Upper lobe of left lung (tissue), 4 donors: ENCODE measurements at regions not wholly inside any gene's neighbourhood (a gene's known extent, or its start where the extent isn't known, plus 50 kb on each side); places are given as distances from the start of the nearest gene placed in this dataset.
"Not testable (repeated sequence)": the region's sequence is repeated elsewhere in the genome, so short reads cannot be mapped to it uniquely, and the experiment has no call there.

ENCODE experiments used
- EP300 ChIP-seq, 4 donors: sonication (generic); formaldehyde crosslinking; IDR thresholded peaks; one replicate each; pipeline ENCODE4 v1.5.1; 2017; ENCODE audit warnings: antibody characterized with exemption in 4 of 4, control low read depth in 2 of 4
- POLR2A ChIP-seq, 4 donors: fragments of 450-650 bp; IDR thresholded peaks; one replicate each; pipeline ENCODE4 v1.5.1; 2016 to 2017; ENCODE audit warnings: antibody characterized with exemption in 4 of 4, mild to moderate bottlenecking in 2 of 4
- POLR2AphosphoS5 ChIP-seq, 2 donors: sonication (generic); formaldehyde crosslinking; IDR thresholded peaks; one replicate each; pipeline ENCODE4 v1.5.1; 2017; ENCODE audit warnings: antibody characterized with exemption in 2 of 2
- TF ChIP-seq, protein P1 (sequence below), 6 experiments: fragments of 450-650 bp in 4 of 6; fragments of 200-600 bp in 2 of 6; sonication (generic) in 2 of 6; IDR thresholded peaks; one replicate each; pipeline ENCODE4 v1.5.1; 2016 to 2019; ENCODE audit warnings: antibody characterized with exemption in 6 of 6

DNA sequence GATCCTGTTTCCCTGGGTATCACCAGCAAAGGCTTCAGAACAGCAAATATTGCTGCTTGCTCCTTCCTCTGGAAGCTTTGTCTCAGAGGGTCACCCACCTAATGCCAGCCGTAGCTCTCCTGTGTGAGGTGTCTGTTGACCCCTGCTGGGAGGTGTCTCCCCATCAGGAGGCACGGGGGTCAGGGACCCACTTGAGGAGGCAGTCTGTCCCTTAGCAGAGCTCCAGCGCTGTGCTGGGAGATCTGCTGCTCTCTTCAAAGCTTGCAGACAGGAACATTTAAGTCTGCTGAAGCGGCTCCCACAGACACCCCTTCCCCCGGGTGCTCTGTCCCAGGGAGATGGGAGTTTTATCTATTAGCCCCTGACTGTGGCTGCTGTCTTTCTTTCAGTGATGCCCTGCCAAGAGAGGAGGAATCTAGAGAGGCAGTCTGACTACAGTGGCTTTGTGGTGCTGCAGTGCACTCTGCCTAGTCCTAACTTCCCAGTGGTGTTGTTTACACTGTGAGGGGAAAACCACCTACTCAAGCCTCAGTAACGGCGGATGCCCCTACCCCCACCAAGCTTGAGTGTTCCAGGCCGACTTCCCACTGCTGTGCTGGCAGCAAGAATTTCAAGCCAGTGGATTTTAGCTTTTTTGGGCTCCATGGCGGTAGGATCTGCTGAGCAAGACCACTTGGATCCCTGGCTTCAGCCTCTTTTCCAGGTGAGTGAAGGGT lies 593.1 kb upstream of the CADM2 start:
- TF ChIP-seq, protein P1, sequence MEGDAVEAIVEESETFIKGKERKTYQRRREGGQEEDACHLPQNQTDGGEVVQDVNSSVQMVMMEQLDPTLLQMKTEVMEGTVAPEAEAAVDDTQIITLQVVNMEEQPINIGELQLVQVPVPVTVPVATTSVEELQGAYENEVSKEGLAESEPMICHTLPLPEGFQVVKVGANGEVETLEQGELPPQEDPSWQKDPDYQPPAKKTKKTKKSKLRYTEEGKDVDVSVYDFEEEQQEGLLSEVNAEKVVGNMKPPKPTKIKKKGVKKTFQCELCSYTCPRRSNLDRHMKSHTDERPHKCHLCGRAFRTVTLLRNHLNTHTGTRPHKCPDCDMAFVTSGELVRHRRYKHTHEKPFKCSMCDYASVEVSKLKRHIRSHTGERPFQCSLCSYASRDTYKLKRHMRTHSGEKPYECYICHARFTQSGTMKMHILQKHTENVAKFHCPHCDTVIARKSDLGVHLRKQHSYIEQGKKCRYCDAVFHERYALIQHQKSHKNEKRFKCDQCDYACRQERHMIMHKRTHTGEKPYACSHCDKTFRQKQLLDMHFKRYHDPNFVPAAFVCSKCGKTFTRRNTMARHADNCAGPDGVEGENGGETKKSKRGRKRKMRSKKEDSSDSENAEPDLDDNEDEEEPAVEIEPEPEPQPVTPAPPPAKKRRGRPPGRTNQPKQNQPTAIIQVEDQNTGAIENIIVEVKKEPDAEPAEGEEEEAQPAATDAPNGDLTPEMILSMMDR (IDR thresholded peaks at IDR 0.05): not testable (repeated sequence)
- TF ChIP-seq EP300, POLR2AphosphoS5, POLR2A (IDR thresholded peaks at IDR 0.05): not testable (repeated sequence)
